Parathyroid adenoma (tissue), 2 donors: ENCODE measurements at regions not wholly inside any gene's neighbourhood (a gene's known extent, or its start where the extent isn't known, plus 50 kb on each side); places are given as distances from the start of the nearest gene placed in this dataset.

ENCODE experiments used
- H2AFZ ChIP-seq: fragments of 300-600 bp; sonication (generic); one replicate; pipeline ENCODE4 v1.7.0; 2017; ENCODE audit warnings: antibody characterized with exemption, mild to moderate bottlenecking
- H3K27ac ChIP-seq: fragments of 300-600 bp; sonication (generic); one replicate; pipeline ENCODE4 v1.7.0; 2017
- H3K27me3 ChIP-seq: fragments of 300-600 bp; sonication (generic); one replicate; pipeline ENCODE4 v1.7.0; 2017; ENCODE audit warnings: low read length; ENCODE audit not compliant: control insufficient read depth, insufficient read depth
- H3K36me3 ChIP-seq: fragments of 300-600 bp; sonication (generic); one replicate; pipeline ENCODE4 v1.7.0; 2017; ENCODE audit warnings: low read length; ENCODE audit not compliant: control insufficient read depth, insufficient read depth
- H3K4me1 ChIP-seq: fragments of 300-600 bp; sonication (generic); one replicate; pipeline ENCODE4 v1.7.0; 2017; ENCODE audit warnings: control low read depth
- H3K4me2 ChIP-seq: fragments of 300-600 bp; sonication (generic); one replicate; pipeline ENCODE4 v1.7.0; 2017; ENCODE audit warnings: low read length
- H3K4me3 ChIP-seq: fragments of 300-600 bp; sonication (generic); one replicate; pipeline ENCODE4 v1.7.0; 2017; ENCODE audit warnings: low read depth, low read length
- H3K79me2 ChIP-seq: fragments of 300-600 bp; sonication (generic); one replicate; pipeline ENCODE4 v1.7.0; 2017; ENCODE audit warnings: control low read depth
- H3K9ac ChIP-seq: fragments of 300-600 bp; sonication (generic); one replicate; pipeline ENCODE4 v1.7.0; 2017; ENCODE audit warnings: mild to moderate bottlenecking
- H3K9me3 ChIP-seq: fragments of 300-600 bp; sonication (generic); one replicate; pipeline ENCODE4 v1.7.0; 2017; ENCODE audit warnings: low read length; ENCODE audit not compliant: control insufficient read depth
- CTCF ChIP-seq: fragments of 300-600 bp; sonication (generic); IDR thresholded peaks from one replicate; pipeline ENCODE4 v1.7.0; 2017; ENCODE audit warnings: antibody characterized with exemption, mild to moderate bottlenecking
- donor health status: primary hyperparathyroidism.

- H3K9ac ChIP-seq, result no peak overlapping the region
- no peak overlapping the region for H3K4me3 ChIP-seq
- H3K27me3 ChIP-seq, result no peaks in the 10 kb centered on the region
- H2AFZ ChIP-seq, result no peak overlapping the region
- no peaks in the 10 kb centered on the region for H3K4me1 ChIP-seq
- H3K36me3 ChIP-seq, result no peaks in the 10 kb centered on the region
- no peak overlapping the region for H3K4me2 ChIP-seq
- H3K27ac ChIP-seq, result no peak overlapping the region
- no peak for TF ChIP-seq CTCF
- no peaks in the 10 kb centered on the region for H3K9me3 ChIP-seq
- no peaks in the 10 kb centered on the region for H3K79me2 ChIP-seq
These were observed 170.0 kb upstream of the ARL4C start for GRCh38 chr2:234666911-234667310.

GRCh38 chr2:234665304-234665703, 168.4 kb upstream of the ARL4C start:
- Histone ChIP-seq H3K79me2 (no peaks in the 10 kb centered on the region), H3K9me3 (no peaks in the 10 kb centered on the region), H3K4me2 (no peak overlapping the region), H2AFZ (no peak overlapping the region), H3K4me3 (no peak overlapping the region), H3K4me1 (no peaks in the 10 kb centered on the region), H3K36me3 (no peaks in the 10 kb centered on the region), H3K27ac (no peak overlapping the region), H3K27me3 (no peaks in the 10 kb centered on the region), H3K9ac (no peak overlapping the region)
- TF ChIP-seq CTCF, result no peak

DNA sequence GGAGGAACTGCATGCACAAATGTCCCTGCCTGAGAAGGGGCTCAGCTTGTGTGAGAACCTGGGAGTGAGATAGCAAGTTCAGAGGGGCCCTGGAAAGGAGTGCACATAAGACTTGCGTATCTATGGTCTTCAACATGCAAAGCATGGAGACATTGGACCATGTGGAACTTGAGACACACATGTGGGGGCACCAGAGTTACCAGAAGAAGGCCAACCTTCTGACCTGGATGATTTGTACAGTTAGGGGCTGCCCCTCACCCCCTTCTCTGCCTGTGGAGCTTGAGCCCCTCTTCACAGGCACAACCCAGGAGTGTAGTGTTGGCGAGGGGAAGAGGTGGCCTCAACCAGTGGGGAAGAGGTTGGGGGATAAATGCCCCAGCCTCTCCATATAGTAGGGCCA, 165.0 kb upstream of the ARL4C start:
- Histone ChIP-seq H3K36me3 (no peaks in the 10 kb centered on the region), H3K4me3 (no peak overlapping the region), H3K4me2 (no peak overlapping the region), H3K9me3 (no peaks in the 10 kb centered on the region), H3K27me3 (no peaks in the 10 kb centered on the region), H2AFZ (no peak overlapping the region), H3K9ac (no peak overlapping the region), H3K79me2 (no peaks in the 10 kb centered on the region), H3K27ac (no peak overlapping the region), H3K4me1 (no peaks in the 10 kb centered on the region)
- TF ChIP-seq CTCF, result no peak

DNA sequence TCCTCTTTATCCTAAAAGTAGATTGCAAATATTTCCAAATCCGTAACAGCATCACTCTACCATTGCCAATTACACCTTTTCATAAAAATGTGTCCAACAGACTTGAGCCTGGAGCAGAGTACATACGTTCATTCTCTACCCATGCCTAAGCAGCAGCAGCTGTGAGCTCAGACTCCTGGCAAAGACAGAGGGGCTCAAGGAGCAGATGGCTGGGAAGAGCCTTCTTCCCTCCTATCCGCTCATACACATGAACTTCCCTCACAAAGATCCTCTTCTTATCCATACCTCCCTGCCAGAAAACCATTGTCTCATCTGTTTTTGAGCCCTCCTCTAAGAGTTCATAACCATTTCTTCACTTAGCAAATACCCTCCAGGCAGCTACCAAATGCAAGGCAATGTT, 164.3 kb upstream of the ARL4C start:
- Histone ChIP-seq H3K27ac (no peak overlapping the region), H3K36me3 (no peaks in the 10 kb centered on the region), H3K79me2 (no peaks in the 10 kb centered on the region), H3K9ac (no peak overlapping the region), H3K4me1 (no peaks in the 10 kb centered on the region), H2AFZ (no peak overlapping the region), H3K4me3 (no peak overlapping the region), H3K9me3 (no peaks in the 10 kb centered on the region), H3K27me3 (no peaks in the 10 kb centered on the region), H3K4me2 (no peak overlapping the region)
- no peak for TF ChIP-seq CTCF

- Histone ChIP-seq H3K4me2 (no peak overlapping the region), H3K9ac (no peak overlapping the region), H3K27me3 (peaks cover 5% of the 10 kb centered on the region), H3K9me3 (no peaks in the 10 kb centered on the region), H3K4me3 (no peak overlapping the region), H3K4me1 (no peaks in the 10 kb centered on the region), H2AFZ (no peak overlapping the region), H3K79me2 (no peaks in the 10 kb centered on the region), H3K27ac (no peak overlapping the region), H3K36me3 (no peaks in the 10 kb centered on the region)
- TF ChIP-seq CTCF, result no peak
These were observed 158.8 kb upstream of the ARL4C start for GRCh38 chr2:234655706-234656105.
